ENCODE measurements at regions not wholly inside any gene's neighbourhood (a gene's known extent, or its start where the extent isn't known, plus 50 kb on each side); places are given as distances from the start of the nearest gene placed in this dataset.

DNA sequence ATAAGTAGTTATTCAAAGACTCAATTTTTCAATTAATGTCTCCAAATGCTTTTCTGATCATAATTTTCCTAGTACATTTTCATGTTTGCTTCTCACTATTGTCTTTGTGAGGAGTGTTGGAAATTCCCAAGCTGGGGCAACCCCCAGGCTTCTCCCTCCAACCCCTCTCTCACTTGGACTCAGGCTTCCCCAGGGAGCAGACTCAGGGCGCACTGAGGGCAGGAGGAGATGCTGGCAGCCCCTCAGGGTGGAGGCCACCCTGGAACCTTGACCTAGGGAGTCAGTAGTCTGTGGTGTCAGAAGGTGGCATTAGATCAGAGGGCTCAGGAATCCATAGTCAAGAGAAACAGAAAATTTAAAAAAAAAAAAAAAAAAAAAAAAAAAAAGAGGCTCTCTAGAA lies 86.5 kb upstream of the IRS2 start:
- WGBS, 2 experiments (ENCODE audit: extremely low coverage in 1 of 2, insufficient coverage in 1 of 2, insufficient read length in 1 of 2, insufficient replicate concordance in 2 of 2, low coverage in 1 of 2, low lambda C conversion rate in 2 of 2, missing lambda C conversion rate in 1 of 2) = 100% methylated on average over 1 of the region's 1 CpG; no CpG with 5 or more reads in 1 of the 2 experiments
- no peaks in the 10 kb centered on the region for H3K36me3 ChIP-seq (ENCODE audit: control insufficient read depth in 2 of 4, insufficient read depth in 4 of 4, low read length in 3 of 4)
- CTCF ChIA-PET (ENCODE audit: partially characterized antibody) = no interaction called here

More for the DNA sequence above, 86.5 kb upstream of the IRS2 start:
- H4K8ac ChIP-seq (ENCODE audit: extremely low read depth, insufficient read depth, low read length) = no peak overlapping the region
- H4K5ac ChIP-seq (ENCODE audit: insufficient read length, low read depth, low read length) = no peak overlapping the region
- H3K4me3 ChIP-seq (ENCODE audit: extremely low read depth in 1 of 4, insufficient read depth in 2 of 4, low read depth in 3 of 4, low read length in 4 of 4) = no peak overlapping the region
- no peak for DNase-seq (ENCODE audit: low read depth in 1 of 2, low spot score in 2 of 2)
- H3K79me1 ChIP-seq (ENCODE audit: low read depth, low read length) = no peaks in the 10 kb centered on the region
- H3K4me2 ChIP-seq (ENCODE audit: insufficient read depth in 1 of 2, low read depth in 2 of 2, low read length in 2 of 2) = no peak overlapping the region
- H2BK5ac ChIP-seq (ENCODE audit: low read depth, low read length) = no peak overlapping the region
- H3K9ac ChIP-seq (replicated peaks in 1 of 4; ENCODE audit: extremely low read depth in 1 of 4, low read depth in 3 of 4, low read length in 3 of 4) = no peak overlapping the region
- no peak overlapping the region for H3K4ac ChIP-seq (replicated peaks; ENCODE audit: insufficient read length, low read depth, low read length)
- no peak overlapping the region for H2BK15ac ChIP-seq (ENCODE audit: low read length)
- no peaks in the 10 kb centered on the region; a peak in 1 of 7 replicates for H3K27me3 ChIP-seq (replicated peaks in 1 of 4; ENCODE audit: control insufficient read depth in 3 of 4, extremely low read depth in 1 of 4, insufficient read depth in 3 of 4, low read length in 3 of 4)
- peaks cover 0 to 3% (median 1%) of the 10 kb centered on the region in 4 experiments; a peak in 1 of 7 replicates for H3K4me1 ChIP-seq (replicated peaks in 1 of 4; ENCODE audit: control insufficient read depth in 3 of 4, insufficient read depth in 4 of 4, low read length in 3 of 4)
- no peak overlapping the region for H3K23ac ChIP-seq (ENCODE audit: insufficient read length)
- no peaks in the 10 kb centered on the region for H3K79me2 ChIP-seq (ENCODE audit: control insufficient read depth in 1 of 2, insufficient read depth in 2 of 2, low read length in 2 of 2)
- no peak overlapping the region for H3K14ac ChIP-seq (ENCODE audit: insufficient read length)
- no peak overlapping the region for H3K27ac ChIP-seq (ENCODE audit: low read depth, low read length)
- no peak overlapping the region for H3K56ac ChIP-seq (replicated peaks; ENCODE audit: insufficient read length, low read depth, low read length)
- no peaks in the 10 kb centered on the region for H3K23me2 ChIP-seq (ENCODE audit: low read depth, low read length)
- no peak overlapping the region for H2AFZ ChIP-seq (ENCODE audit: low read length)
- no peak overlapping the region for H2AK5ac ChIP-seq (ENCODE audit: low read depth, low read length)
- POLR2A ChIA-PET (ENCODE audit: partially characterized antibody) = no interaction called here
- H2BK120ac ChIP-seq (replicated peaks; ENCODE audit: low read depth, low read length) = no peak overlapping the region
- TF ChIP-seq BACH1 (IDR thresholded peaks at IDR 0.05; ENCODE audit: low read length) = no peak
- TF ChIP-seq RAD21 (IDR thresholded peaks at IDR 0.05 in 1 of 2, conservative IDR thresholded peaks at IDR 0.05 in 1 of 2; ENCODE audit: low read depth in 2 of 2, low read length in 2 of 2) = no peak
- no peak for TF ChIP-seq HDAC2 (IDR thresholded peaks at IDR 0.05; ENCODE audit: borderline replicate concordance in 1 of 2, low read depth in 2 of 2, low read length in 2 of 2)
- no peak for TF ChIP-seq HDAC6 (IDR thresholded peaks at IDR 0.05; ENCODE audit: low read depth, low read length)
- TF ChIP-seq KDM5A (IDR thresholded peaks at IDR 0.05; ENCODE audit: low read length) = no peak
- no peak for TF ChIP-seq GABPA (IDR thresholded peaks at IDR 0.05; ENCODE audit: borderline replicate concordance, insufficient read depth, low read length)
- no peak for TF ChIP-seq CREB1 (IDR thresholded peaks at IDR 0.05)
- no peak for TF ChIP-seq TEAD4 (IDR thresholded peaks at IDR 0.05; ENCODE audit: low read depth, low read length)
- H3K18ac ChIP-seq (ENCODE audit: extremely low read depth, low read length) = no peak overlapping the region
- no peak overlapping the region for H2BK20ac ChIP-seq (ENCODE audit: low read length)
- H4K91ac ChIP-seq (replicated peaks; ENCODE audit: insufficient read length, low read length) = no peak overlapping the region
- no peaks in the 10 kb centered on the region for H3K9me3 ChIP-seq (ENCODE audit: insufficient read depth in 2 of 2, low read depth in 1 of 2, low read length in 1 of 2)
- FAIRE-seq = no peak
- H2BK12ac ChIP-seq (ENCODE audit: low read depth, low read length) = no peak overlapping the region
- no peaks in the 10 kb centered on the region for H4K20me1 ChIP-seq (replicated peaks in 1 of 2; ENCODE audit: control insufficient read depth in 1 of 2, insufficient read depth in 2 of 2, low read length in 2 of 2)

Data from H1 (cell line).